ENCODE measurements at regions not wholly inside any gene's neighbourhood (a gene's known extent, or its start where the extent isn't known, plus 50 kb on each side); places are given as distances from the start of the nearest gene placed in this dataset.
"Not testable (repeated sequence)": the region's sequence is repeated elsewhere in the genome, so short reads cannot be mapped to it uniquely, and the experiment has no call there.

DNA sequence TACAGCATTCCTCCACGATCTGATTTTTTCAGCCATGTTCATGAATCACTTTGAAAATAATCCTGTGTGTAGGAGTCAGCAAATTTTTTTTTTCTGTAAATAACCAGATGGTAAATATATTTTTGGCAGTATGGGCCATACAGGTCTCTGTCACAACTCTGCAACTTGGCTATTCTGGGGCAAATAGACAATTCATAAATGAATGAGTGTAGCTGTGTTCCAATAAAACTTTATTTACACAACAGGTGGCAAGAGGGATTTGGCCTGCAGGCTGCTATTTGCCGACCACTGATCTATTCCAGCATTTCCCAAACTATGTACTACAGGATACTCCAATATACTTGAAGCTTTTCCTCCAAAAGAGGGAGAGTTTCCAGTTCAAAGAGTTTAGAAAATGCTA is 78.7 kb upstream of the SVIL start:
- DNase-seq = no peak

DNA sequence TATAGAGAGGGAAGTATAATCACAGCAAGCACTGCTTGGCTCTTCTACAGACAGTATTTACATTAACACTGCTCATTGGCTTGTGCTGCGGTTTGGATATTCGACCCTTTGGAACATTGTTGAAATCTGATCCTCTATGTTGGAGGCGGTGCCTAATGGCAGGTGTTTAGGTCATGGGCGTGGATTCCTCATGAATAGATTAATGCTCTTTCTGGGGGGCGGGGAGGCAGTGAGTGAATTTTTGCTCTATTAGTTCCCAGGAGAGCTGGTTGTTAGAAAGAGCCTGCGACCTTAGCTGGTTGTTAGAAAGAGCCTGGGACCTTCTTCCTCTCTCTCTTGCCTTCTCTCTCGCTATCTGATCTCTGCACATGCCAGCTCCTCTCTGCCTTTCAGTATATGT is 77.3 kb upstream of the SVIL start:
- DNase-seq = no peak

DNA sequence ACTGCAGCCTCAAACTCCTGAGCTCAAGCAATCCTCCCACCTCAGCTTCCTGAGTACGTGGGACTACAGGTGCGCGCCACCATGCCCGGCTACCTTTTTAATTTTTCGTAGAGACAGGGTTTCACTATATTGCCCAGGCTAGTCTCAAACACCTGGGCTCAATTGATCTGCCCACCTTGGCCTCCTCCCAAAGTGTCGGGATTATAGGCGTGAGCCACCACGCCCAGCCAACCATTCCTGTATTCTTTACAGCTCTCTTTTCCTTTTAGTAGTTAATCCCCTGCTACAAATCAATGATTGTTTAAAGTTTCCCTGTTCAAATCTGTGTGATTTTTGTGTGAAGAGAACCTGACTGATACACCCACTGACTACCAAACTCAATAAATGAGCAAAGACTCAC is 75.4 kb upstream of the SVIL start:
- no peak for DNase-seq

DNA sequence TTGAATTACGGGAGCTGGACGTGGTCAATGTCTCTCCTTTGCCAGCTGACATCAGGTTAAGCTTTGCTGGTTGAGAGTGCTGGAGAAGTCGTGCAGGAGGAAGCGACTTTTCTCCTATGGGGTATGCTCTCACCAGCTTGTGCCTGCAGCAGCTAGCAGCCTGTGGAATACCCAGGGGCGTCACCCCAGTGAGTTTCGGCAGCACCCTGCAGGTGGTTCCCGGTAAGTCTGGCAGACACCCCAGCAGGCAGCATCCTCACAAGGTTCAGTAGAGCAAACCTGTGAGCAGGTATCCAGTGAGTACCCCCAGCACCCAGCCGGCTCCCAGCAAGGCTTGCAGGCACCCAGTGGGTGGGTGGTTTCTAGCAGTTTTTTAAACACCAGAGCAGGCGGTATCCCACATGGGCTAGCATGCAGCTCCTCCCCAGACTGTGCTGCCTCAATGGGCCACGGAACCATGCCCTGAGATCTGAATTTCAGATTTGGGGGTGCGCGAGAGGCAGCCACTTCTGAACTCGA is 74.8 kb upstream of the SVIL start:
- no peak for DNase-seq

DNA sequence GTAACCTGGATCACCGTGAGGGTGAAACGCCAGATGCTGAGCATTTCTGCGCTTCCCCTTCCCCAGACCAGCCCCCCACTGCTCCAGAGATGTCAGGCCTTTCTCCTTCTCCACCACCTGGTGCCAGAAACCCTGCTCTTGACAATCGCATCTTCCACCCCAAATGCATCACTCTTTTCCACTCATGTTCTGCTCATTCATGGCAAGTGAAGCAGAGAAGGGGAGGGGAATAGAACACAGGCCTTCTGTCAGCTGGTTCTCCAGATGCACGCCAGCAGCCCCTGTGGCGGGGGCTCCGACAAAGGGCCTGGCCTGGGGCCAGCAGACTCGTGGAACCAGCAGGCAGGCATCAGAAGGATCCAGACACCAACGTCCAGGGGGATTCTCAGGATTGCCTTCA is 68.5 kb upstream of the SVIL start:
- DNase-seq = no peak

DNA sequence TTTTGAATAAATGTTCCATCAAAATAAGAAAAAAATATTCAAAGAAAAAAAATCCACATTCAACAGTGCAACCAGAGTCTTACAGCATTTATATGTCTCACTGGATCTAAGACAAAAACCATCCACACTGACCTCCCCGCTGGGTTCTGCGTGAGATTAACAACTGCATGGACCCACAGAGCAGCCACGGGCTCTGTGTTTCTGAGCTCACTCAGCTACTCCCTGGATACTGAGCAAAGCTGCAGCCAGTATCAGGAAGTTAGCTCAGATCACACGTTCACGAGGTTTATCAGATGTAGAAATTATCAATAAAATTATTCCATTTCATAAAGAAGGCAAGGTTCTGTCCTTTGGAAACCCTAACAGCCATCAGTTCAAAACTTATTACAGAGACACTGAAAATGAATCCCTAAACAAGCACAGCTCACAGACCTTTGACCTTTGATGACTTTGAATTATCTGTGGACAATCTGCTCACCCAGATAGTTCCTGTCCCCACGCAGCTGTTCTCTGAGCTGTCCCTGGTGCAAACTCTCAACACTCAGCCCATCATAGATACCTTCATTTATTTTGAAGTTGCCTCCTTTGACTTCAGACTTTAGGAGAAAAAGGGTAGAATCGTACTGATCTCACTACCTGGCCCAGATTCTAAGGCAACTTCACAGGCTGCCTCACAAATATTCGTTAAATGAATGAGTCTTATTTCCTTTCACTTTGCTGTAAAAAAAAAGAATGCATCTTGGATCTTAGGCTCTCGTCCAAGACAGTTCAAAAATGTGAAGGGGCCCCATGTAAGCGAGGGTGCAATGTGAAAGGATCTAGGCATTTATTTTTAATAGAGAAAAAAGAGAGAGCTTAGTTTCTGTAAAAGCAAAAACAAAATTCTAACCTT is 67.7 kb upstream of the SVIL start:
- no peak for DNase-seq

DNA sequence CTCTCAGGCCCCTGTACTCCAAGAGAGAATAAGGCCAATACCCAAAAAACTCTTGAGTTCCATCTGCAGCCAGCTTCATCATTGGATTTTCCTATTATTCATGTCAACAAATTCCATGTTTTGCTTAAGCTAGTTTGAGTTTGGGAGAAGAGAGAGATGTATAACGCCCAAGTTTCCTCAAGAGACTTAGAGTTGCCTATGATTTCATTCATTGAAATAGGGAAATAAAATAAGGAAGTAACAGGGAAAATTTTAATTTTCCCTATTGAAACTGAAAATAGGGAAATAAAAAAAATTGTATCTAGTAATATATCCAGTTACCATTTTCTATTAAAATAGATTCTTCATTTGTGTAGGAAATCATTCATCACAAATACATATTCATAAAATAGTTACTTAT is 66.5 kb upstream of the SVIL start:
- no peak for DNase-seq

DNA sequence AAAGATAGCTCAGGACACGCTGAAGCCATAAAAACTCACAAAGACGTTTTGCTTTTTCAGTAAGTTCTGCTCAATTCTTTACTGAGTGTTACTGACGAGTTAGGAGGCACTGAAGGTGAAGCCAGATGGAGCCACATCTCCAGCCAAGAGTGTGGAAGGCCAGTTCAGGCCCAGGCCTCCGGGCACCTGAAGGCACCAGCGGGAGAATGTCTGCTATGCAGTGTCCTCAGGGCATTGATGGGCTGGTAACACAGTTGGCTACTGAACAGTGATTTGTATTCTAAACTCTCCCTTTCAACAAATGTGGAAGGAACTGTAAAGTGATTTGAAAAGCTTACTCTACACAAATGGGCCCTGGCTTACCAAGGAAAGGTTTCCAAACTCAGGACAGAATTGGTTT is 64.8 kb upstream of the SVIL start:
- no peak for DNase-seq

DNA sequence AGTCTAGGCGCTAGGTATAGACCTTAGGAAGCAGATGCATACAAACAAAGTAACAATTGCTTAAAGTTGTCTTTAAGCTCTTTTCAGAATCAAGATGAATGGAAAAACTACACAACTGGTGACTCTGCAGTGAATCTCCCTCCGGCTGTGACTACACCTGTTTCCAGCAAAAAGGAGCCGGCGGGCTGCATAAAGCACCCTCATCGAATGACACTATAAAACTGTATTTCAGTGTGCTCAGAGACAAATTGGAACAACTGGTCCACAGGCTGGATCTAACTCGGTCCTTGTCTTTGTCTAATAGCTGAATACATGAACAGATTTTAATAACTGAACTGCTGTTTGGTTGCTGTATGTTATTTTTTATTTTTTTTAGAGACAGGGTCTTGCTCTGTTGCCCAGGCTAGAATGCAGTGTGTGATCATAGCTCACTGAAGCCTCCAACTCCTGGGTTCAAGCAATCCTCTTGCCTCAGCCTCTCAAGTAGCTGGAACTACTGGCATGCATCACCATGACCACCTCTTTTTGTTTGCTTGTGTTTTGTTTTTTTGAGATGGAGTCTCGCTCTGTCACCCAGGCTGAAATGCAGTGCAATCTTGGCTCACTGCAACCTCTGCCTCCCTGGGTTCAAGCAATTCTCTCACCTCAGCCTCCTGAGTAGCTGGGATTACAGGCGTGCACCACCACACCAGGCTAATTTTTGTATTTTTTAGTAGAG is 64.2 kb upstream of the SVIL start:
- no peak for DNase-seq

DNA sequence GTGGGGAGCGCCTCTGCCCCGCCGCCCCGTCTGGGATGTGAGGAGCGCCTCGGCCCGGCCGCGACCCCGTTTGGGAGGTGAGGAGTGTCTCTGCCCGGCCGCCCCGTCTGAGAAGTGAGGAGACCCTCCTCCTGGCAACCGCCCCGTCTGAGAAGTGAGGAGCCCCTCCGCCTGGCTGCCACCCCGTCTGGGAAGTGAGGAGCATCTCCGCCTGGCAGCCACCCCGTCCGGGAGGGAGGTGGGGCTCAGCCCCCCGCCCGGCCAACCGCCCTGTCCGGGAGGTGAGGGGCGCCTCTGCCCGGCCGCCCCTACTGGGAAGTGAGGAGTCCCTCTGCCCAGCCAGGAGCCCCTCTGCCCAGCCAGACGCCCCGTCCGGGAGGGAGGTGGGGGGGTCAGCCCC is 61.8 kb upstream of the SVIL start:
- not testable (repeated sequence) for DNase-seq

DNA sequence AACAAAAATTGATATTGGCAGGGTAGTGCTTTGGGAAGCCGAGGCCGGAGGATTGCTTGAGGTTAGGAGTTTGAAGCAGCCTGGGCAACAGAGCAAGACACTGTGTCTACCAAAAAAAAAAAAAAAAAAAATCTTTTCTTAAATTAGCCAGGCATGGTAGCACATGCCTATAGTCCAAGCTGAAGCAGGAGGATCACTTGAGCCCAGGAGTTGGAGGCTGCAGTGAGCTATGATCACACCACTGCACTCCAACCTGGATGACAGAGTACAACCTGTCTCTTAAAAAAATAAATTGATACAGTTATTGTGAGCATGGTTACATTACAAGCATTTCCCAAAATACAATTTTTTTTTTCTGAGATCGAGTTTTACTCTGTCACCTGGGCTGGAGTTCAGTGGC is 59.4 kb upstream of the SVIL start:
- DNase-seq = no peak

DNA sequence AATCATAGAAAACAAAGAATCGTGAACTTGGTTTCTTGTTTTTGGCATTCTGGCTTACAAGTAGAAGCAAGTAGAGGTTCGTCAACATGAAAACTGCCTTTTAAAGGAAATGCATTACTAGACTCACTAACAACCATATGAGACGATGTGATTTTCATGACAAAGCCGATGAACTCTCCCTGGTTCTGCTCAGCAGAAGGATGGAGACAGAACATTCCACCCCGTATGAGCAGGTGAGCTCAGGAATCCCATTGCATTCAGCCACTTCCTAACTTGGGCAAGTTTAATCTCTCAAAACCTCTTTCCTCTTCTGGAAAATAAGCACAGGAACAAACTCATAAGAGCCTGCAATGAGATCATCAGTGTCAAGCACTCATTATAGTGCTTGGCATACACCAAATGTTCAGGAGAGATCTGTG is 57.4 kb upstream of the SVIL start:
- DNase-seq = no peak

DNA sequence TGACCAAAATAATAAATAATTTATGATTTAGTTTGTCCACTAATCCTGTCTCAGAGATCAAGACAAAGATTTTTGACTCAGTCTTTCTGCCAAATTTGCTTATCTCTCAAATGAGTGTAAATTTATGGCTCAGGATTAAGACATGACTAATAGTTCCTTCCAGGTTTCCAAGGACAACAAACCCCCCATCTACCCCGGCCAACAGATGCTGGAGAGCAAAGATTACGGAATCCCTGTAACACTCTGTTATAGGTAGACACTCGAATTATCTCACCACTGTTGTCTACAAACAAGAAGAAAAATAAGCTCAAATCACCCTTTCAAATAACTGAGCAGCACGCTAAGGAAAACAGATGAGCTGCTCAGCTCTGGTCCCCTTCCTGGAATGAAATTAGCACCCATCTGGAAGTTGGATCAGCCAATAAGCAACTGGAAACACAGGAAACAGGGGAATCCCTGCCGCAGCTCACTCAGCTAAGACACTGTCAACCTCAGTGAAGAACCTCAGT is 56.8 kb upstream of the SVIL start:
- no peak for DNase-seq

DNA sequence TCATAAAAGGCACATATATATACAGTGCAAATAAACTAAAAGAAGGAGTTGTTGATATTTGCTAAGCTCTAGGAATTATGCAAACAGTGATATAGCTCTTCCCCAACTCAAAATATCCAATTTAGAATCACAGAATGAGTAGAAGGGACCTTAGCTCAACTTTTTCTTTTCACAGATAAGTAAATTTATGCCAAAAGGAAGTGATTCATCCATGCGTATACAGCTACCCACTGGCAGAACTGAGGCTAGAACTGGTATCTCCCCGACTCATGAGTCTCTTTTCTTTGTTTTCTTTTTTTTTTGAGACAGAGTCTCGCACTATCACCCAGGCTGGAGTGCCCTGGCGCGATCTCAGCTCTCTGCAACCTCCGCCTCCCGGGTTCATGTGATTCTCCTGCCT is 54.2 kb upstream of the SVIL start:
- no peak for DNase-seq

DNA sequence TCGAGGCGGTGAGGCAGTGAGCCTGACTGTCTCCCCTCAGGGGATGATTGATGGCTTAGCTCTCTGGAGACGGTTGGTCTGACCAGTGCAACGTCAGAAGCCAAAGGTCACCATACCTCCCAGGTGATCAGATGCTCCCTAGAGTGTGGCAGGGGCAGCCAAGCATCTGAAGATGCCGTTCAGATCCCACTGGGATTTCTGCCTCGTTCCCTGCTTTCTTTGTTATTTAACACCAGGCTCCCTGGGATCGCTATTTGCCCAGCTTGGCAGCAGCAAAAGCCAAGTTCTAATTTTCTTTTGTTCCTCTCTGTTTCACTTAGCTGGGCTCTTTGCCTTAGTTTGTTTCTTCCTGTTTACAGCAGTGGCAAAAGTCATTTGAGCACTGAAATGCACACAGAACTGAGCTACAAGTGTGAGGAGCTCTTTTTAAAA is 53.5 kb upstream of the SVIL start:
- DNase-seq = no peak

DNA sequence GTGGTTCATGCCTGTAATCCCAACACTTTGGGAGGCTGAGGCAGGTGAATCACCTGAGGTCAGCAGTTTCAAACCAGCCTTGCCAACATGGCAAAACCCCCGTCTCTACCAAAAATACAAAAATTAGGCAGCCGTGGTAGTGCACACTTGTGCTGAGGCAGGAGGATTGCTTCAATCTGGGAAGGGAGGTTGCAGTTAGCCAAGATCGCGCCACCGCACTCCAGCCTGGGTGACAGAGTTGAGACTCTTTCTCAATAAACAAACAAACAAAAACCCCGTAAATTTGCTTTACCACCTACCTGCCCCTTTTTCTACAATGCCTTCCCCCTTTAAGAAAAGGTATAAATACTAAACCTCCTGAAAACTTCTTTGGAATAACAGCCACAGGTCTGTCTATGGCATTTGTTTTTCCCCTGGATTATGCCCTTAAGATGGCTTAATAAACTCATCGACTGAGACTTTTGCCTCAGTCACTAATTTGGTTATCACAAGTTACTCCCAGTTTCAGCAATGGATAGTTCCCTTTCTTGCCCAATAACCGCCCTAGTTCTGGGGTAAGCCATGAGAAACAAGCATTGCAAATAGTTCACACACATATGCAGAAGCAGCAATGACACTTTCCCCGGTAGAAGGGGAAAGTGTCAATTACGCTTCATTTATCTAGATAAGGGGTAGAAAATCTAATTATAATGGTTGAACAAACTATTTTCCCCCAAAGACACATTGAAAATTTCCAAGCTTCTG is 52.8 kb upstream of the SVIL start:
- DNase-seq = no peak

DNA sequence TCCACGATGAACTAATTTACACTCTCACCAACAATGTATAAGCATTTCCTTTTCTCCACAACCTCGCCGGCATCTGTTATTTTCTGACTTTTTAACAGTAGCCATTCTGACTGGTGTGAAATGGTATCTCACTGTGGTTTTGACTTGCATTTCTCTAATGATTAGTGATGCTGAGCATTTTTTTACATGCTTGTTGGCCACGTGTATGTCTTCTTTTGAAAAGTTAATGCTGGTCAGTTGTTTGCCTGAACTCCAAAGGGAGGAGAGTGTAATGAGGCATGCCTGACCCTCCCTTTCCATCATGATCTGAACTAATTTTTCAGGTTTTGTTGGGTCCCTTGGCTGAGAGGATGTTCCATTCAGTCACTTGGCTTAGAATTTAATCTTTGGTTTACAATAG is 50.7 kb upstream of the SVIL start:
- no peak for DNase-seq
